Activated T-cell treated with anti-CD3 and anti-CD28 coated beads for 4 hours (primary cell): ENCODE measurements at regions not wholly inside any gene's neighbourhood (a gene's known extent, or its start where the extent isn't known, plus 50 kb on each side); places are given as distances from the start of the nearest gene placed in this dataset.

ENCODE experiments used
- DNase-seq: peaks from one replicate; pipeline ENCODE4 v3.0.0-alpha.2; 2020

DNA sequence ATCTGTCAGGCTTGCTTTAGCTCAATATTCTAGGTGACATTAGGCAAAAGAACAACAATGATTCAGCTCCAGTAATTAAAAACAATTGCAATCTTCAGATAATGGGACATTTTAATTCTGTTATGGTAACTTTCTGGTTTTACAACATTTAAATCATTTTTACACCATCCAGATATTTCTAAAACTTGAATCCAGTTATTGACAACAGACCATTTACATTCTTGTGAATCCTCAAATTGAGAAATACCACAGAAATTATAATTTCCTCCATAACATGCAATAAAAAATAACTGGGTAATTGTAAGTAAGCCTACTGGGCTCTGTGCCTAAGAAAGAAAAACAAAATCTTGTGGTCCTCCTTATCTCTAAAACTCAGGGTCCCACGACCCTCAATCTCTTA is 195.0 kb upstream of the S100G start:
- no peak for DNase-seq

DNA sequence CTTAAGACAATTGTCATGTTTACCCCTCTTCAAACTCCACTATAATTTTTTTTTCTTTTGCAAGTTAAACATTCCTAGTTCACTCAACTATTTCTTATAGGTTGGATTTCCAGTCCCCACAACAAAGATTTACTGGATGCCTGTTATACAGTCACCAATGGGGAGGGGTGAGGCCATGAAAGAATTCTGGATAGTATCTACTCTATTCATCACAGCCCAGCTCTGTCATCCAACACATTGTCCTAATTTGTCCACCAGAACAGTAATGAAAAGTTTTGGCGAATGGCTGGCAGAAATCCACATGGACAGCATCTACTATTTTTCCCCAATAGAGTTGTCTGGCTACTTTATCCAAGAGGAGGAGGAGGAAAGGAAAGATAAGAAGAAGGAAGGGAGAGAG is 192.7 kb upstream of the S100G start:
- DNase-seq, result no peak

GRCh38 chrX:16458208-16458607 is 191.8 kb upstream of the S100G start:
- no peak for DNase-seq

DNA sequence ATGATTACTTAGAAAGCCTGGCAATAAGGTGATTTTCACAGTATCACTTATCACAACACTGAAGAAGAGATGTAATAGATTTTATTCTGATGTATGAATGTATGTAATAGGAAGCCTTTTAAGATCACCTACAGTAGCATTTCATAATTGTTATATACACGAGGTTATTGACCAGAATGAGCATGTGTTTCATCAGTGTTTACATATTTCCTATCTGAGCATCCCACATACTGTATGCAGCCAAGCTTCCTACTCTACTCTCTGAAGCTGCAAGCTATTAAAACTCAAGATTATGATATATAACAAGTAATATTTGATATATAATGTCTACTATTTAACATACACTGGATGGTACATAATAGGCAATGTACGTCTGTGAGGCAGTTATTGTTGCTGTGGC is 190.9 kb upstream of the S100G start:
- no peak for DNase-seq

DNA sequence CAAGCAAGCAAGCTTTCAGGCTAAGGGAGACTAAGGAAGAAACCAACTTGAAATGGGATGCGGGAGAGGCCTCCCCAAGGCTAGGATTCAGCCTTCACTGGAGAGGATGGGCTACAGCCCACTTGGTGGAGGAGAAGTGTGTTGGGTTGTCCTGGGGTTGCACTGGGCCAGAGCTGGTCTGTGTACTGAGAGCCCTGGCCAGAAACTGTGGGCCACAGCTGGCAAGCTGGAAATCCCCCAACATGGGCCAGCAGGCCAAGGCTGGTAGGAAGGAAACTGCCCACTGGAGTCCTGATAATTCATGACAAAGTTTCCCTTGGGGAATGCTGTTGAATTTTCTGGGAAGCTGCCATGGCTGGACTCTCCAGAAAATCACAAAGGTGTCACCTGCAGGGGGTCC is 188.0 kb upstream of the S100G start:
- DNase-seq, result no peak

- no peak for DNase-seq
Measured at GRCh38 chrX:16462912-16463311, 187.0 kb upstream of the S100G start.

DNA sequence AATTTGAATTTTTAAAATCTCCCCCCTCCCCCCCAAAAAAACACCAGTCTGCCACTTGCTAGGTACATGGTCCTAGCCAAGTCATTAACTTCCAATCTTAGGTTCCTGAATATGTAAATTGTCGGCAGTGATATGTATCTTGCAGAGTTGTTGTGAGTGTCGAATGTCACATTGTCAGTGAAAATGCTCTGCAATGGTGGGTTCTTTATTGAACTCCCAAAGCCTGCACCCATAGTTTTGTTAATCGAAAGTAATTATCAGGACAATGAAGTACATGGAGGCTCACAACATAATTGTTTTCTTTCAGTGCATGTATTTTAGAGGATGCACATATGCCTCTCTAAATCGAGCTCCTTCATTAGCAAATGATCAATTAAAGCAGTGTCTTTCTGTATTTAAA is 185.6 kb upstream of the S100G start:
- no peak for DNase-seq

DNA sequence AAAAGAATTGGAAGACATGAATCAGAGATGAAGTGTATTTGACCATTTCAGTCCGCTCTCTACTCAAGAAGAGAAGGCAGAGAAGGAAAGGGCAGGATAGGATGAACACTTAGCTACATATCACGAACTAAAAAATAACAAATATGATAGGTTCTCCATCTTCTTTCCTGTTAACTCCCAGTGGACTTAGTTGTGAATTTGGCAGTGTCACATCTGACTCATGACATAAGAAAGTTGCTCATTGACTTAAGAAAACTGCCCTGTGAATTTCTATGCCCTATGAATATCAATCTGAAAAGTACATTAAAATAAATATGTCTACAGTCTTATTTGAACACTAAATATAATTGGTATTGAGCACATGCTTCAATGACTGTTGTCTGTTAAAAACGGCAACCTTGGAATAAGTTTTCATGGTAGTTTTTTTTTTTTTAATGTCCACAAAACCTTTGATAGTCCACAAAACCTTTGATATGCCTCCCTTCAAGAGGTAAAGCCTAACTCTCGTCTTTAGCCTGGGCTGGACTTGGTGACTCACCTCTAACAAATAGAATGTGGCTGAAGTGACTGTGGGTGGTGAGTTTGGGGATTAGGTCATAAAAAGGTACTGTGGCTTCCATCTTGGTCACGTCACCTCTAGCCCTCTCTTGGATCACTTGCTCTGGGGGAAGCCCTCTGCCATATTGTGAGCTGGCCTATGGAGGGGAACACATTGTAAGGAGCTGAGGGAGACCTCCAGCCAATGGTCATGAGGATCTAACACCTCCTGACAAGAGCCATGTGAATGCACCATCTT is 184.7 kb upstream of the S100G start:
- DNase-seq, result no peak

- DNase-seq, result no peak
Measured at GRCh38 chrX:16466640-16467432, 183.1 kb upstream of the S100G start.

GRCh38 chrX:16469870-16470269 is 180.1 kb upstream of the S100G start:
- no peak for DNase-seq

DNA sequence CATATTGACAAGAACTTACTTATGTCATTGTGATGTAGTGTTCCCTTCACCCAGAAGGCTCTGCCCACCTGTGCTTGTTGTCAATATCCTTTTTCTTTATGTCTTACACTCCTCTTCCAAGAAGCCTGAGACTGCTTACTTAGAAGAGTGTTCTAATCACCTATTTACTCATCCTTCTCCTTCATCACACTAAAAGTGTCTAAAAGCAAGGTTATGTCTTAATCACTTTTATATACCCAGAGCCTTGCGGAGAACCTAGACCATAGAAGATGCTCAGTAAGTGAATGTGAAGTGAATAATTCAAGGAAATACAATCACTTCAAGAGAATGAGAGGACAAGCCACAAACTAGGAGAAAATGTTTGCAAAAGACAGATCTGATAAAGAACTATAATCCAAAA is 177.6 kb upstream of the S100G start:
- no peak for DNase-seq

GRCh38 chrX:16474511-16474910 is 175.4 kb upstream of the S100G start:
- no peak for DNase-seq

DNA sequence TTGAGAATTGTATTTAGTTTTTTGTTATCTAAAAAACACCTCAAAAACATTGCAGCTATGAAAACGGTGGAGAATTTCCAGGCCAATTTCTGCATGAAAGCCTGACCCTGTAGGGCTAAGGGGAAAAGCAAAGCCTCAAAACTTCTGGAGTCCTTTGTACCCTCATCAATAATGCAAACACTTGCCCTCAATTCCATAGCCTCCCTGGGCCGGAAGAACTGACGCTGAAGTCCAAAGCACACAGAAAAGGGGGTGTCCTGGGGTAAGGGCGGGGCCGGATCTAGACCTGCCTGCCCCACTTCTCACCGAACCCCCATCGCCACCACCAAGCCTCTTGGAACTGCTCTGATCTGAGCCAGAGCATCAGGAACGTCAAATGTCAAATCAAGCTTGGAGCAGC is 173.9 kb upstream of the S100G start:
- no peak for DNase-seq

GRCh38 chrX:16476692-16477091 is 173.3 kb upstream of the S100G start:
- DNase-seq, result no peak

DNA sequence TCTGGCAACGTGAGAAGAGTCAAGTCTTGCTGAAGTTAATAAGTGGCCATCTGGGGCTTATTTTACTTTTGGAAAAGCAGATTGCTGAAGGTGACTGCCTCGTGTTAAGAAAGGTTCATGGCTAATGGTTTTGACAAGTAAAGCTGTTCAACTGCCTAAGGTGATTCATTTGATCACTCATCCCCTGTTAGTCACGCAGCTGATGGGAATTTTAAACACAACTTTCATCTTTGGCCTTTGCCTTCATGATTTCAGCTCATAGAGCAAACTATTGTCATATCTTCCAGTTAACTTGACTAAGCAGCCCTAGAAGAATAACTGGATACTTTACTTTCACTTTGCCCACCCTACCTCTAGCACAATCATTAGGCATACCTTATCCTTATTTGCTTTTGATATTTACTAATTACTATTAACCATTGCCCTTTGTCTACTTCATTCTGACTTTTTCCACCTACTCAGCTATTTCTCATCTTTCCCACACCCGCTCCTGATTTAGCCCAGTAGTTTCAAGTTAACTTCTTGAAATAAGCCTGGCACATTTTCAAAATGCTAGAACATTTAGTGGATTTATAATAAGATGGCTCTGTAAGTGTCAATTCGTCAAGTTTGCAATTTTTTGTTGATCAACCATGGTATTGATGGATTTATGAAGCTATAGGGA is 170.6 kb upstream of the S100G start:
- DNase-seq, result no peak

- DNase-seq, result no peak
Measured at GRCh38 chrX:16480049-16480448, 169.9 kb upstream of the S100G start.

DNA sequence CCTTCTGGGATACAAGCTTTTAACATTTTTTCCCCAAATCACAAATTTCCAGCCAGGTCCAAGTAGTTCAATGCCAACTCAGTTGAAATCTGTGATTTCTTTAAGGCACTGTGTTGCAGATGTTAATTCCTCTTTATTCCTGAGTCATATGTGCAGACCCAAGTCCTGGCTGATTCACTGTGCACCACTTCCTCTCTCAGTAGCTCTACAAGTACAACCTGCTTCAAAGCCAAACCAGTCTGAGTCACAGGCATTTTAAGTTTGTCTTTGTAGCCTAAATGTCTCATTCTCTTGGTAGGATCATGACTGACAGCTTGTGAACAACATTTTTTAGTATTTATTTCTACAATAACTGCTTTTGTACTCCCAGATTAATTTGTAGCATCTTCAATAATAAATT is 165.6 kb upstream of the S100G start:
- DNase-seq, result peak; percentile 1

GRCh38 chrX:16487620-16488385 is 162.2 kb upstream of the S100G start:
- no peak for DNase-seq

GRCh38 chrX:16488959-16489358 is 161.0 kb upstream of the S100G start:
- no peak for DNase-seq

DNA sequence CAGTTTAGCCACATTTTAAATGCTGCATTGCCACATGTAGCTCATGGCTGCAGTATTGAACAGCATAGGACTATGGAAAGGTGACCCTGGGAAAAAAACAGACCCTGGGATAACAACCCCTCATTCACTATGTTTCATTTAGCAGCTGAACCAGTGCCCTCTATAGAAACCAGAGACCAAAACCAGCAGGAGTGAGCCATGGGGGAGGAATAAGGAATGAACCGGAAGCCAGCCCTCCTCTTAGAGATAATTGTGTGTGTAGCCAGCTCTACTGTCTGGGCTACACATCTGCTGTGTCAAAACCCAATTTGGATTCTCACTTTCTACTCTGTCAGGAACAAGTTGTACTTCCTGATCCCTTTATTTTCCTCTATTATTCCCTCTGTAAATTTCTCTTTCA is 158.5 kb upstream of the S100G start:
- DNase-seq, result no peak

GRCh38 chrX:16496175-16496574 is 153.8 kb upstream of the S100G start:
- DNase-seq, result no peak

- DNase-seq, result no peak
Measured at GRCh38 chrX:16511796-16512776, 137.9 kb upstream of the S100G start.
